B cell (primary cell): ENCODE measurements at regions not wholly inside any gene's neighbourhood (a gene's known extent, or its start where the extent isn't known, plus 50 kb on each side); places are given as distances from the start of the nearest gene placed in this dataset.

ENCODE experiments used
- EZH2 ChIP-seq: IDR thresholded peaks from 2 replicates; pipeline ENCODE4 v1.6.1; 2012; ENCODE audit warnings: borderline replicate concordance, low read depth, mild to moderate bottlenecking, moderate library complexity, low read length; ENCODE audit not compliant: insufficient read depth, poor library complexity, severe bottlenecking
- TF ChIP-seq, protein P1 (sequence below): fragments of 200-600 bp; IDR thresholded peaks from one replicate; pipeline ENCODE4 v1.8.0; 2022; ENCODE audit warnings: antibody characterized with exemption, mild to moderate bottlenecking

DNA sequence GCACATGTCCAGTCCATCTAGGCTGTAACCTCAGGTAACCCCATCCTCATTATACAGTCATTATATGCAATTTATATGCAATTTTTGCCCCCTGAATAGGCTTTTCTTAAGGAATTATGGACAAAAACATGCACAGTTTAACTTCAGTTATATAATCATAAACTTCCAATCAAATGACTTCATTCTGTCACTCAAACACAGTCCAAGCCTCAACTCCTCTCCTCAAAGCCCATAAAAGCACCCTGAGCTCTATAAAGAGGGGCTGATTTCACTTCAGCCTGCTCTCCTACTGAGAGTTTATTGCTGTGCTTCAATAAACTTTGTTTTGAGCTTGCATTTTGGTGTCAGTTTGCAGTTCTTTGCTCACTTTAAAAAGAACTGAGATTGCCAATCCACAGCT, 1805.5 kb downstream of the BRINP3 start:
- TF ChIP-seq, protein P1, sequence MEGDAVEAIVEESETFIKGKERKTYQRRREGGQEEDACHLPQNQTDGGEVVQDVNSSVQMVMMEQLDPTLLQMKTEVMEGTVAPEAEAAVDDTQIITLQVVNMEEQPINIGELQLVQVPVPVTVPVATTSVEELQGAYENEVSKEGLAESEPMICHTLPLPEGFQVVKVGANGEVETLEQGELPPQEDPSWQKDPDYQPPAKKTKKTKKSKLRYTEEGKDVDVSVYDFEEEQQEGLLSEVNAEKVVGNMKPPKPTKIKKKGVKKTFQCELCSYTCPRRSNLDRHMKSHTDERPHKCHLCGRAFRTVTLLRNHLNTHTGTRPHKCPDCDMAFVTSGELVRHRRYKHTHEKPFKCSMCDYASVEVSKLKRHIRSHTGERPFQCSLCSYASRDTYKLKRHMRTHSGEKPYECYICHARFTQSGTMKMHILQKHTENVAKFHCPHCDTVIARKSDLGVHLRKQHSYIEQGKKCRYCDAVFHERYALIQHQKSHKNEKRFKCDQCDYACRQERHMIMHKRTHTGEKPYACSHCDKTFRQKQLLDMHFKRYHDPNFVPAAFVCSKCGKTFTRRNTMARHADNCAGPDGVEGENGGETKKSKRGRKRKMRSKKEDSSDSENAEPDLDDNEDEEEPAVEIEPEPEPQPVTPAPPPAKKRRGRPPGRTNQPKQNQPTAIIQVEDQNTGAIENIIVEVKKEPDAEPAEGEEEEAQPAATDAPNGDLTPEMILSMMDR = no peak
- TF ChIP-seq EZH2 = no peak
